Tibial nerve (tissue), 4 donors: ENCODE measurements at regions not wholly inside any gene's neighbourhood (a gene's known extent, or its start where the extent isn't known, plus 50 kb on each side); places are given as distances from the start of the nearest gene placed in this dataset.

Source experiments
- DNase-seq, 2 donors: peaks; one replicate each; pipeline ENCODE4 v3.0.0-alpha.2; 2019; ENCODE audit warnings: low spot score in 2 of 2
- H3K27ac ChIP-seq, 4 donors: fragments of 200-600 bp; sonication (generic) in 3 of 4; one replicate each; pipeline ENCODE4 v1.5.1; 2017 to 2019; ENCODE audit warnings: mild to moderate bottlenecking in 1 of 4
- H3K27me3 ChIP-seq, 2 donors: fragments of 200-600 bp; sonication (generic) in 1 of 2; one replicate each; pipeline versions ENCODE4 v1.5.1 to v1.6.0; 2017 to 2019
- H3K36me3 ChIP-seq, 3 donors: fragments of 200-600 bp; sonication (generic); one replicate each; pipeline ENCODE4 v1.5.1; 2018 to 2019
- H3K4me1 ChIP-seq, 4 donors: fragments of 200-600 bp; sonication (generic) in 3 of 4; one replicate each; pipeline ENCODE4 v1.5.1; 2017 to 2019
- H3K4me3 ChIP-seq, 4 donors: fragments of 200-600 bp; sonication (generic) in 3 of 4; one replicate each; pipeline ENCODE4 v1.5.1; 2017 to 2019; ENCODE audit warnings: mild to moderate bottlenecking in 1 of 4, moderate library complexity in 1 of 4
- H3K9me3 ChIP-seq, 4 donors: fragments of 200-600 bp; sonication (generic) in 3 of 4; one replicate each; pipeline ENCODE4 v1.5.1; 2017 to 2019
- EP300 ChIP-seq, 2 donors: sonication (generic); formaldehyde crosslinking; IDR thresholded peaks; one replicate each; pipeline ENCODE4 v1.6.1; 2017; ENCODE audit warnings: antibody characterized with exemption in 2 of 2, mild to moderate bottlenecking in 1 of 2
- POLR2A ChIP-seq, 2 donors: fragments of 450-650 bp; IDR thresholded peaks; one replicate each; pipeline ENCODE4 v1.6.1; 2017; ENCODE audit warnings: antibody characterized with exemption in 2 of 2, mild to moderate bottlenecking in 2 of 2, moderate library complexity in 2 of 2
- WGBS, 2 donors: methylation state at CpG; one replicate each; pipeline ENCODE4 v1.1.5; 2018; 5-methylcytosine and 5-hydroxymethylcytosine counted together
- TF ChIP-seq, protein P1 (sequence below), 5 experiments: fragments of 200-600 bp in 3 of 5; fragments of 450-650 bp in 2 of 5; sonication (generic) in 3 of 5; IDR thresholded peaks; one replicate each; pipeline ENCODE4 v1.5.1; 2016 to 2019; ENCODE audit warnings: antibody characterized with exemption in 5 of 5, mild to moderate bottlenecking in 3 of 5, moderate library complexity in 2 of 5

DNA sequence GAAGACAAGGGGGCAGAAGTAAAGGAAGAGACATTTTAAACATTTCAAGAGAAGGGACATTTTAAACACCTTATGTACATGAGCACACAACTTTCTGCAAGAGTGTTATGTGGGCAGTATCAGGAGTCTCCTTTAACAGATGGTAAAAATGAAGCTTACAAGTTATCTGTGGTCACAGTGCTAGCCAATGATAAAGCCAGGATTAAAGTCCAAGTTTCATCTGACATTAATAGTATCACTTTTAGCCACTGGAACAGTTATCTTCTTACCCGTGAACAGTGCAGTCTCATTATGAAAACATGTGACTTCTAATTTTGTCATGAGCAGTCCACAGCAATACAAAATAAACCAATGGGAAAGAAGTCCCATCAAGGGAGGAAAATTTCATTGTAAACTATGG, 627.9 kb upstream of the AGA start:
- 62 to 66% methylated on average over 1 of the region's 1 CpG for WGBS, 2 donors
- DNase-seq = no peak
- TF ChIP-seq POLR2A (IDR thresholded peaks at IDR 0.05) (no peak), EP300 (IDR thresholded peaks at IDR 0.05) (no peak)
- TF ChIP-seq, protein P1, sequence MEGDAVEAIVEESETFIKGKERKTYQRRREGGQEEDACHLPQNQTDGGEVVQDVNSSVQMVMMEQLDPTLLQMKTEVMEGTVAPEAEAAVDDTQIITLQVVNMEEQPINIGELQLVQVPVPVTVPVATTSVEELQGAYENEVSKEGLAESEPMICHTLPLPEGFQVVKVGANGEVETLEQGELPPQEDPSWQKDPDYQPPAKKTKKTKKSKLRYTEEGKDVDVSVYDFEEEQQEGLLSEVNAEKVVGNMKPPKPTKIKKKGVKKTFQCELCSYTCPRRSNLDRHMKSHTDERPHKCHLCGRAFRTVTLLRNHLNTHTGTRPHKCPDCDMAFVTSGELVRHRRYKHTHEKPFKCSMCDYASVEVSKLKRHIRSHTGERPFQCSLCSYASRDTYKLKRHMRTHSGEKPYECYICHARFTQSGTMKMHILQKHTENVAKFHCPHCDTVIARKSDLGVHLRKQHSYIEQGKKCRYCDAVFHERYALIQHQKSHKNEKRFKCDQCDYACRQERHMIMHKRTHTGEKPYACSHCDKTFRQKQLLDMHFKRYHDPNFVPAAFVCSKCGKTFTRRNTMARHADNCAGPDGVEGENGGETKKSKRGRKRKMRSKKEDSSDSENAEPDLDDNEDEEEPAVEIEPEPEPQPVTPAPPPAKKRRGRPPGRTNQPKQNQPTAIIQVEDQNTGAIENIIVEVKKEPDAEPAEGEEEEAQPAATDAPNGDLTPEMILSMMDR (IDR thresholded peaks at IDR 0.05) = no peak

DNA sequence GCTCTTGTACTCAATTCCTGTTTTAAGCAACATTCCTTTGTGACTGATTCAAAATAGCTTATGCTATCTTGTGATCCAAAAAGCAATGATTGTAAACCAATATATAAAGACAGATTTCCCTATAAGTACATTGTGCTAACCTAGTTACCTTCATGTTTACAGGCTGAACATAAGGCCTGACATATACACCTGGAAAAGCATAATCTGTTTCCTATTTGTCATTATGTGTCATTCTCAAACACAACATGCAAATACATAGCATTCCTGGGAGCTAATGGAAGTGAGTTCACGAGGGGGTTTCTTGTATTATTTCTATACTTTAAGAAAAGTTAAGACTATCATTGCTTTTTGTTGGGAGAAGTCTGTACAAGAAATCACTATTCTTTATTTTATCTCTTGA, 638.1 kb upstream of the AGA start:
- no peaks in the 10 kb centered on the region for H3K27me3 ChIP-seq
- H3K36me3 ChIP-seq = no peaks in the 10 kb centered on the region
- H3K4me3 ChIP-seq = no peak overlapping the region
- WGBS, 2 donors = 63 to 72% methylated on average over 1 of the region's 1 CpG
- no peak for DNase-seq
- H3K27ac ChIP-seq = no peak overlapping the region
- no peaks in the 10 kb centered on the region for H3K9me3 ChIP-seq
- TF ChIP-seq POLR2A (IDR thresholded peaks at IDR 0.05) (no peak), EP300 (IDR thresholded peaks at IDR 0.05) (no peak)
- TF ChIP-seq, protein P1 (IDR thresholded peaks at IDR 0.05) = no peak
- no peaks in the 10 kb centered on the region for H3K4me1 ChIP-seq

More for the DNA sequence above, 627.9 kb upstream of the AGA start:
- H3K27ac ChIP-seq = no peak overlapping the region
- no peak overlapping the region for H3K4me3 ChIP-seq
- no peaks in the 10 kb centered on the region for H3K36me3 ChIP-seq
- H3K9me3 ChIP-seq = no peaks in the 10 kb centered on the region
- no peaks in the 10 kb centered on the region for H3K4me1 ChIP-seq
- no peaks in the 10 kb centered on the region for H3K27me3 ChIP-seq

DNA sequence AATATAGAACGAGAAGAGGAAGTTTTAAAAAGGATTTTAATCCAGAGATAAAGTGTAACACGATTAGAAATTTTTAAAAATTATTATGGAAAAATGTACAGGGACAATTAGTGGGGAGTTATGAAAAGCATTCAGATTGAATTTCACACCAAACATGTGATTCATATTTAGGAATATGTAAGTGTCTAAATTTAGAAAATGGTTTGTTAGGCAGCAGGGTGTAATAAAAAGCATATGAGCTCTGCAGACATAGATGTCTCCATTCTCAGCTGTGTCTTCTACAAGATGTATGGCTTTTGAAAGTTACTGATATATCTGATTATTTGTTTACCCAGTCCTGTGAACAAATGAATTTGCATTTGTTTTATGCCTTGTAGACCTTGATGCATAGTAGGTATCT, 638.9 kb upstream of the AGA start:
- TF ChIP-seq, protein P1 (IDR thresholded peaks at IDR 0.05) = no peak
- TF ChIP-seq EP300 (IDR thresholded peaks at IDR 0.05) (no peak), POLR2A (IDR thresholded peaks at IDR 0.05) (no peak)
- Histone ChIP-seq H3K36me3 (no peaks in the 10 kb centered on the region), H3K27me3 (no peaks in the 10 kb centered on the region), H3K9me3 (no peaks in the 10 kb centered on the region), H3K4me1 (no peaks in the 10 kb centered on the region), H3K27ac (no peak overlapping the region), H3K4me3 (no peak overlapping the region)
- DNase-seq = no peak
- WGBS, 2 donors = 57 to 64% methylated on average over 2 of the region's 2 CpGs

DNA sequence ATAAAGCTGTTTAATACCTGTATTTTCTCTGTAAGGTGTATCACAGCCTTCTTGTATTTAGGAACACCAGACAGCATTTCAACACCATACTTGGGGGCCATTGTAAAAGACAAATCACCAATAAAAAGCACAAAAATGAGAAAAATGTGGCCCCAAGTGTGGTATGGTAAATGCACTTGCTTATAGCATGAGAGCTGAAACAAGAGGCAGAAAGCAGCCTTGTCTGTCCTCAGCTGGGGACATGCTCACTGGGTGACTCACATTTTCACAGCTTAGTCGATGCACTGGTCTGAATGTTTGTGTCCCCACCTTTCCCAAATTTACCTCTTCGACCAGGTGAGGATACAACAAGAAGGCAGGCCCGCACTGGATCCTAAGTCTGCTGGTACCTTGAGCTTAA, 639.7 kb upstream of the AGA start:
- H3K4me1 ChIP-seq = no peaks in the 10 kb centered on the region
- no peak for DNase-seq
- no peaks in the 10 kb centered on the region for H3K9me3 ChIP-seq
- TF ChIP-seq, protein P1 (IDR thresholded peaks at IDR 0.05) = no peak
- TF ChIP-seq POLR2A (IDR thresholded peaks at IDR 0.05) (no peak), EP300 (IDR thresholded peaks at IDR 0.05) (no peak)
- no peaks in the 10 kb centered on the region for H3K36me3 ChIP-seq
- H3K4me3 ChIP-seq = no peak overlapping the region
- no peaks in the 10 kb centered on the region for H3K27me3 ChIP-seq
- 85 to 94% methylated on average over 3 of the region's 3 CpGs for WGBS, 2 donors
- H3K27ac ChIP-seq = no peak overlapping the region

DNA sequence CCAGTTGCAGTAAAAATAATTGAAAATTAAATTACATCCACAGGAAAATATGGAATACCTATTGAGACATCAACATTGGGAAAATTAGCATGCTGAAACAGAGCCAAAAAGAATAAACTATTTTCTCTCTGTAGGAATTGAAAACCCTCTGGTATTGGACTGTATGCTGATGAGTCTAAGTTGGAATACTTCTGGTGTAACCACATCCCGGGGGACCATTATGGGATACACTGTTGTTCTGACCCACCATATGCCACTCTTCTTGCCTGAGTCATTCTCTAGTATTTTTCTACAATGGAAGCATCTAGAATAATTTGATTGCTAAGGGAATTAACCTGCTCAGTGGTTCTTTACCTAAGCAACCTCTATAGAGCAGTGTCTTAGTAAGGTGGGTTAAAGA, 640.7 kb upstream of the AGA start:
- H3K4me3 ChIP-seq = no peak overlapping the region
- no peaks in the 10 kb centered on the region for H3K4me1 ChIP-seq
- no peaks in the 10 kb centered on the region for H3K27me3 ChIP-seq
- H3K36me3 ChIP-seq = no peaks in the 10 kb centered on the region
- WGBS, 2 donors = 88 to 95% methylated on average over 1 of the region's 1 CpG
- no peak for DNase-seq
- H3K27ac ChIP-seq = no peak overlapping the region
- TF ChIP-seq, protein P1 (IDR thresholded peaks at IDR 0.05) = no peak
- TF ChIP-seq EP300 (IDR thresholded peaks at IDR 0.05) (no peak), POLR2A (IDR thresholded peaks at IDR 0.05) (no peak)
- no peaks in the 10 kb centered on the region for H3K9me3 ChIP-seq
